Suprapubic skin (tissue), 4 donors: ENCODE measurements at regions not wholly inside any gene's neighbourhood (a gene's known extent, or its start where the extent isn't known, plus 50 kb on each side); places are given as distances from the start of the nearest gene placed in this dataset.

Source experiments
- DNase-seq, 2 donors: peaks; one replicate each; pipeline ENCODE4 v3.0.0-alpha.2; 2019; ENCODE audit warnings: low spot score in 2 of 2
- H3K27ac ChIP-seq: fragments of 200-600 bp; sonication (generic); one replicate; pipeline ENCODE4 v1.5.1; 2019
- H3K27me3 ChIP-seq: fragments of 200-600 bp; sonication (generic); one replicate; pipeline ENCODE4 v1.5.1; 2019
- H3K36me3 ChIP-seq: fragments of 200-600 bp; sonication (generic); one replicate; pipeline ENCODE4 v1.5.1; 2019
- H3K4me1 ChIP-seq: fragments of 200-600 bp; sonication (generic); one replicate; pipeline ENCODE4 v1.5.1; 2019
- H3K4me3 ChIP-seq: fragments of 200-600 bp; sonication (generic); one replicate; pipeline ENCODE4 v1.5.1; 2019; ENCODE audit warnings: mild to moderate bottlenecking
- H3K9me3 ChIP-seq: fragments of 200-600 bp; sonication (generic); one replicate; pipeline ENCODE4 v1.5.1; 2019
- EP300 ChIP-seq: sonication (generic); formaldehyde crosslinking; IDR thresholded peaks from one replicate; pipeline ENCODE4 v1.6.1; 2017; ENCODE audit warnings: antibody characterized with exemption
- POLR2A ChIP-seq, 2 donors: fragments of 450-650 bp; IDR thresholded peaks; one replicate each; pipeline ENCODE4 v1.6.1; 2017; ENCODE audit warnings: antibody characterized with exemption in 2 of 2, mild to moderate bottlenecking in 2 of 2, moderate library complexity in 2 of 2
- POLR2AphosphoS5 ChIP-seq, 3 donors: sonication (generic); formaldehyde crosslinking; IDR thresholded peaks; one replicate each; pipeline ENCODE4 v1.6.1; 2017; ENCODE audit warnings: antibody characterized with exemption in 3 of 3
- WGBS: methylation state at CpG from one replicate; pipeline ENCODE4 v1.1.5; 2018; 5-methylcytosine and 5-hydroxymethylcytosine counted together
- TF ChIP-seq, protein P1 (sequence below), 2 donors: fragments of 200-600 bp in 1 of 2; fragments of 450-650 bp in 1 of 2; sonication (generic) in 1 of 2; IDR thresholded peaks; one replicate each; pipeline ENCODE4 v1.5.1; 2016 to 2019; ENCODE audit warnings: antibody characterized with exemption in 2 of 2, mild to moderate bottlenecking in 1 of 2, moderate library complexity in 1 of 2

DNA sequence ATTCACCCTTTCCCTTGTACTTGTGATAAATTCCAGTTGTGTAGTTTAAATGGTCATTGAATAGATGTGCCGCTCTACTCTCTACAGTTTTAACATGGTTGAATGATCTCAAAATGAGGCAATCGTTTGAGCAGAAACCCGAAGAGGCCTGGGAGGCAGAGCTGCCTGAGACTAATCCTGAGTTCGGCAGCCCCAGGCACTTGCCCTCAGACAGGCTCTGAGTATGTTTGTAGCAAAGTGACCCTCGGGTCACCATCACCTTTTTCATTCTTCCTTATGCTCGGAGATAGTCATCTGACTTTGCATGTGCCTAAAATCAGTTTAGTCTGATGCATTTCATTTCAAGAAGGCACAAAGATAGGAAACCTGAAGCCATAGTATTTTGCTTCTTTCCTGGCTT lies 184.0 kb upstream of the RBFOX1 start:
- no peak for TF ChIP-seq EP300
- TF ChIP-seq POLR2A (IDR thresholded peaks at IDR 0.05): no peak
- TF ChIP-seq, protein P1, sequence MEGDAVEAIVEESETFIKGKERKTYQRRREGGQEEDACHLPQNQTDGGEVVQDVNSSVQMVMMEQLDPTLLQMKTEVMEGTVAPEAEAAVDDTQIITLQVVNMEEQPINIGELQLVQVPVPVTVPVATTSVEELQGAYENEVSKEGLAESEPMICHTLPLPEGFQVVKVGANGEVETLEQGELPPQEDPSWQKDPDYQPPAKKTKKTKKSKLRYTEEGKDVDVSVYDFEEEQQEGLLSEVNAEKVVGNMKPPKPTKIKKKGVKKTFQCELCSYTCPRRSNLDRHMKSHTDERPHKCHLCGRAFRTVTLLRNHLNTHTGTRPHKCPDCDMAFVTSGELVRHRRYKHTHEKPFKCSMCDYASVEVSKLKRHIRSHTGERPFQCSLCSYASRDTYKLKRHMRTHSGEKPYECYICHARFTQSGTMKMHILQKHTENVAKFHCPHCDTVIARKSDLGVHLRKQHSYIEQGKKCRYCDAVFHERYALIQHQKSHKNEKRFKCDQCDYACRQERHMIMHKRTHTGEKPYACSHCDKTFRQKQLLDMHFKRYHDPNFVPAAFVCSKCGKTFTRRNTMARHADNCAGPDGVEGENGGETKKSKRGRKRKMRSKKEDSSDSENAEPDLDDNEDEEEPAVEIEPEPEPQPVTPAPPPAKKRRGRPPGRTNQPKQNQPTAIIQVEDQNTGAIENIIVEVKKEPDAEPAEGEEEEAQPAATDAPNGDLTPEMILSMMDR (IDR thresholded peaks at IDR 0.05): no peak
- TF ChIP-seq POLR2AphosphoS5 (IDR thresholded peaks at IDR 0.05): no peak
- Histone ChIP-seq H3K27ac (no peak overlapping the region), H3K4me1 (no peaks in the 10 kb centered on the region), H3K4me3 (no peak overlapping the region), H3K36me3 (no peaks in the 10 kb centered on the region), H3K27me3 (no peaks in the 10 kb centered on the region), H3K9me3 (no peaks in the 10 kb centered on the region)
- 67% methylated on average over 6 of the region's 6 CpGs for WGBS
- no peak for DNase-seq

DNA sequence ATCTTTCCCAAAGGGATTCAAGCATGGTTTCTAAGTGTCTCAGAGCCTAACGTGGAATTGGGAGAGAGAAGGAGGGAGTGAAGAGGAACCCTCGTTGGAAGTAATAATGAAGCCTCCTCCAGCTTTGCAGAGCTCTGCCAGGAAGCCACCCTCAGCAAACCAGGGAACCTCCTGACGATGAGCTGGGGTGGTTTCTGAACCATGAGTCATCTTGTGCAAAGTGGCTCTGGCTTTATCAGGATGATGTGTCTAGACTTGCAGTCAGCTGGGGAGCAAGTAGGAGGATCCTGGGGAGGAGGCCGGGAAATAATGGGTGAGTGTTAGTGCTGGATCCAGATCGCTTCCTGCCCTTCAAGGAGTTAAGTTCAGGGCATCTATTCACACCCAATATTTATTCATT lies 191.7 kb upstream of the RBFOX1 start:
- TF ChIP-seq POLR2A (IDR thresholded peaks at IDR 0.05): no peak
- no peak for TF ChIP-seq EP300
- TF ChIP-seq POLR2AphosphoS5 (IDR thresholded peaks at IDR 0.05): no peak
- TF ChIP-seq, protein P1 (IDR thresholded peaks at IDR 0.05): no peak
- DNase-seq: no peak
- Histone ChIP-seq H3K9me3 (no peaks in the 10 kb centered on the region), H3K4me1 (no peaks in the 10 kb centered on the region), H3K36me3 (no peaks in the 10 kb centered on the region), H3K27ac (no peak overlapping the region), H3K4me3 (no peak overlapping the region), H3K27me3 (no peaks in the 10 kb centered on the region)
- 59% methylated on average over 5 of the region's 5 CpGs for WGBS

DNA sequence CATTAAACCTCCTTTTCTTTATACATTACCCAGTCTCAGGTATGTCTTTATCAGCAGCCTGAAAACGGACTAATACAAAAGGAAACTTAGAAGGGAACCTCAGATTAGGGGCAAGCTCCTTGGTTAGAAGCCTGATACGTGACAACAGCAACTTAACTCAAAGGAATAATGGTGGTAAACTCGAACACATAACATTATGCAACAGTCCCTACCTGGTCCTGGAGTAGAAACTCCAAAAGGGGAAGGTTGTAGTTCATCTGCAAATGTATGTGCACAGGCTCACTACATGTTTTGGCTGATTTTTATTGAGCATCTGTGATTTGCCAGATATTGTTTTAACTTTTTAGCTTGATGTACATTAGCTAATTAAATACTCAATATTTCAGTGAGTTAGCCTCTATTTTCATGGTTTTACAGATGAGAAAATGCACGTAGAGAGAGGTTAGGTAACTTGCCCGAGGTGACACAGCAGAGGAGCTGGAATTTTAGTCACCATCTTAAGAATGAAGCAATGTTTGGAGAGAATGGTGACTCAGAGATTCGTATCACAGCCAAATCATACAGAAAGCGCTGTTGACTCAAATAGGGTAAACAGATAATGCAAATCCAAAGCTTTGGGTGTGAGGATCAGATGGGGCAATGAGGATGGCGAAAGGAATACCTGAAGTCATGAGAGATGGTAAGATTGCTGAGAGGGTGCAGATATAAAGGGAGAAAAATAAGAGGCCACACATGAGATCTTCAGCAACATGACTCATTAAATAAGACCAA lies 194.9 kb upstream of the RBFOX1 start:
- Histone ChIP-seq H3K27ac (no peak overlapping the region), H3K4me1 (no peaks in the 10 kb centered on the region), H3K9me3 (no peaks in the 10 kb centered on the region), H3K36me3 (no peaks in the 10 kb centered on the region), H3K27me3 (no peaks in the 10 kb centered on the region), H3K4me3 (no peak overlapping the region)
- no peak for DNase-seq
- 55% methylated on average over 8 of the region's 8 CpGs for WGBS
- TF ChIP-seq, protein P1 (IDR thresholded peaks at IDR 0.05): no peak
- TF ChIP-seq POLR2A (IDR thresholded peaks at IDR 0.05): no peak
- TF ChIP-seq POLR2AphosphoS5 (IDR thresholded peaks at IDR 0.05): no peak
- TF ChIP-seq EP300: no peak

DNA sequence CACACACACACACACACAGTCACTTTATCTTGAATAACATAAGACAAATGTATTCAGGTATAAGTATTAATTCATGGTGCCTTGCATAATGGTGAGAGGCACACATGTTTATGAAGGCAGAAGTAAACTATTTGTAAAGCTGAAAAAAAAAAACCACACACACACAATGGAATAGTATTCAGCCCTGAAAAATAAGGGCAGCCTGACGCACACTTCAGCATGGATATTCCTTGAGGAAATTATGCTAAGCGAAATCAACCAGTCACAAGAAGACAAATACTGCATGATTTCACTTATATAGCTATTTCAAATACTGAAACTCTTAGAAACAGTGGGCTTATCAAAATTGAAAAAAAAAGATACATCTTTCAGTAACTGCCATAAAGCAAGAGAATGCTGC lies 200.2 kb upstream of the RBFOX1 start:
- TF ChIP-seq EP300: no peak
- TF ChIP-seq POLR2AphosphoS5 (IDR thresholded peaks at IDR 0.05): no peak
- TF ChIP-seq, protein P1 (IDR thresholded peaks at IDR 0.05): no peak
- TF ChIP-seq POLR2A (IDR thresholded peaks at IDR 0.05): no peak

DNA sequence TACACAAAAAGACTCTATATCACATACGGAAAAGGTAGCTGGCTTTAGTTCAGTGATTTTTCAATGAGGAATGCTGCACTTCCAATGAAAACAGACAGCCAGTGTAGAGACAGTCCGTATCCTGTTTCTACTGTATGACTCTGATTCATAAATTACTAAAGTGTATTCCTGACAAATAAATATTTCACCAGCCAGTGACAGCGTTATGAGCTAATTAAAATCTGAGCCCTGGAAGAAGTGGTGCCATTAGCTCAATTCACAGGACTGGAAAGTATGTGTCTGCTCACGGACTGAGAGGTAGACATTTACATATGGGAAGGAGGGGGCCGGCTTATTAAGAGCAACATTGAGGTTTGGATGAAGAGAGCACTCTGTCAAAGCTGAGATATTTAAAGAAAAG lies 207.9 kb upstream of the RBFOX1 start:
- Histone ChIP-seq H3K4me1 (no peaks in the 10 kb centered on the region), H3K4me3 (no peak overlapping the region), H3K27me3 (no peaks in the 10 kb centered on the region), H3K9me3 (peaks cover 3% of the 10 kb centered on the region), H3K27ac (no peak overlapping the region), H3K36me3 (no peaks in the 10 kb centered on the region)
- no peak for DNase-seq
- TF ChIP-seq POLR2A (IDR thresholded peaks at IDR 0.05) (no peak), EP300 (no peak), POLR2AphosphoS5 (IDR thresholded peaks at IDR 0.05) (no peak)
- TF ChIP-seq, protein P1 (IDR thresholded peaks at IDR 0.05): no peak
- 48% methylated on average over 5 of the region's 5 CpGs for WGBS

More for the DNA sequence above, 200.2 kb upstream of the RBFOX1 start:
- no peaks in the 10 kb centered on the region for H3K9me3 ChIP-seq
- H3K27me3 ChIP-seq: no peaks in the 10 kb centered on the region
- no peak for DNase-seq
- no peak overlapping the region for H3K27ac ChIP-seq
- WGBS: 93% methylated on average over 2 of the region's 2 CpGs
- H3K4me1 ChIP-seq: no peaks in the 10 kb centered on the region
- H3K4me3 ChIP-seq: no peak overlapping the region
- no peaks in the 10 kb centered on the region for H3K36me3 ChIP-seq
